ENCODE measurements at regions not wholly inside any gene's neighbourhood (a gene's known extent, or its start where the extent isn't known, plus 50 kb on each side); places are given as distances from the start of the nearest gene placed in this dataset.
"Not testable (repeated sequence)": the region's sequence is repeated elsewhere in the genome, so short reads cannot be mapped to it uniquely, and the experiment has no call there.

GRCh38 chr14:105751291-105751751 lies 224.9 kb downstream of the TMEM121 start:
- H3K56ac ChIP-seq (replicated peaks; ENCODE audit: insufficient read length, low read depth, low read length); H3K4me1 ChIP-seq (replicated peaks in 1 of 4; ENCODE audit: control insufficient read depth in 3 of 4, insufficient read depth in 4 of 4, low read length in 3 of 4); H2BK12ac ChIP-seq (ENCODE audit: low read depth, low read length); H3K79me1 ChIP-seq (ENCODE audit: low read depth, low read length); H3K4me2 ChIP-seq (ENCODE audit: insufficient read depth in 1 of 2, low read depth in 2 of 2, low read length in 2 of 2); H2BK120ac ChIP-seq (replicated peaks; ENCODE audit: low read depth, low read length); H3K4me3 ChIP-seq (ENCODE audit: extremely low read depth in 1 of 4, insufficient read depth in 2 of 4, low read depth in 3 of 4, low read length in 4 of 4); H3K79me2 ChIP-seq (ENCODE audit: control insufficient read depth in 1 of 2, insufficient read depth in 2 of 2, low read length in 2 of 2); H3K36me3 ChIP-seq (ENCODE audit: control insufficient read depth in 2 of 4, insufficient read depth in 4 of 4, low read length in 3 of 4); FAIRE-seq; CTCF ChIA-PET (ENCODE audit: partially characterized antibody); H3K14ac ChIP-seq (ENCODE audit: insufficient read length); H4K20me1 ChIP-seq (replicated peaks in 1 of 2; ENCODE audit: control insufficient read depth in 1 of 2, insufficient read depth in 2 of 2, low read length in 2 of 2); H2BK5ac ChIP-seq (ENCODE audit: low read depth, low read length); H4K8ac ChIP-seq (ENCODE audit: extremely low read depth, insufficient read depth, low read length); H4K91ac ChIP-seq (replicated peaks; ENCODE audit: insufficient read length, low read length); H3K27me3 ChIP-seq (replicated peaks in 1 of 4; ENCODE audit: control insufficient read depth in 3 of 4, extremely low read depth in 1 of 4, insufficient read depth in 3 of 4, low read length in 3 of 4); H3K23ac ChIP-seq (ENCODE audit: insufficient read length); H3K9ac ChIP-seq (replicated peaks in 1 of 4; ENCODE audit: extremely low read depth in 1 of 4, low read depth in 3 of 4, low read length in 3 of 4); H2AFZ ChIP-seq (ENCODE audit: low read length); H3K18ac ChIP-seq (ENCODE audit: extremely low read depth, low read length); POLR2A ChIA-PET (ENCODE audit: partially characterized antibody); H2BK20ac ChIP-seq (ENCODE audit: low read length); H4K5ac ChIP-seq (ENCODE audit: insufficient read length, low read depth, low read length); H3K23me2 ChIP-seq (ENCODE audit: low read depth, low read length); H2BK15ac ChIP-seq (ENCODE audit: low read length); H3K27ac ChIP-seq (ENCODE audit: low read depth, low read length); DNase-seq (ENCODE audit: low read depth in 1 of 2, low spot score in 2 of 2); H2AK5ac ChIP-seq (ENCODE audit: low read depth, low read length); H3K4ac ChIP-seq (replicated peaks; ENCODE audit: insufficient read length, low read depth, low read length): not testable (repeated sequence)
- WGBS, 2 experiments (ENCODE audit: extremely low coverage in 1 of 2, insufficient coverage in 1 of 2, insufficient read length in 1 of 2, insufficient replicate concordance in 2 of 2, low coverage in 1 of 2, low lambda C conversion rate in 2 of 2, missing lambda C conversion rate in 1 of 2), result 88% methylated on average over 18 of the region's 18 CpGs; no CpG with 5 or more reads in 1 of the 2 experiments
- H3K9me3 ChIP-seq (ENCODE audit: insufficient read depth in 2 of 2, low read depth in 1 of 2, low read length in 1 of 2), result peaks cover 11 to 66% of the 10 kb centered on the region in 2 experiments

- H2BK120ac ChIP-seq (replicated peaks; ENCODE audit: low read depth, low read length); H3K79me2 ChIP-seq (ENCODE audit: control insufficient read depth in 1 of 2, insufficient read depth in 2 of 2, low read length in 2 of 2); H2AFZ ChIP-seq (ENCODE audit: low read length); H3K18ac ChIP-seq (ENCODE audit: extremely low read depth, low read length); H2BK5ac ChIP-seq (ENCODE audit: low read depth, low read length); DNase-seq (ENCODE audit: low read depth in 1 of 2, low spot score in 2 of 2); H3K4ac ChIP-seq (replicated peaks; ENCODE audit: insufficient read length, low read depth, low read length); H3K23me2 ChIP-seq (ENCODE audit: low read depth, low read length); H2BK12ac ChIP-seq (ENCODE audit: low read depth, low read length); CTCF ChIA-PET (ENCODE audit: partially characterized antibody); H2AK5ac ChIP-seq (ENCODE audit: low read depth, low read length); H3K23ac ChIP-seq (ENCODE audit: insufficient read length); H3K27me3 ChIP-seq (replicated peaks in 1 of 4; ENCODE audit: control insufficient read depth in 3 of 4, extremely low read depth in 1 of 4, insufficient read depth in 3 of 4, low read length in 3 of 4); H2BK15ac ChIP-seq (ENCODE audit: low read length); H3K9ac ChIP-seq (replicated peaks in 1 of 4; ENCODE audit: extremely low read depth in 1 of 4, low read depth in 3 of 4, low read length in 3 of 4); H3K14ac ChIP-seq (ENCODE audit: insufficient read length); H3K4me3 ChIP-seq (ENCODE audit: extremely low read depth in 1 of 4, insufficient read depth in 2 of 4, low read depth in 3 of 4, low read length in 4 of 4); H4K91ac ChIP-seq (replicated peaks; ENCODE audit: insufficient read length, low read length); H3K56ac ChIP-seq (replicated peaks; ENCODE audit: insufficient read length, low read depth, low read length); H2BK20ac ChIP-seq (ENCODE audit: low read length); H3K36me3 ChIP-seq (ENCODE audit: control insufficient read depth in 2 of 4, insufficient read depth in 4 of 4, low read length in 3 of 4); FAIRE-seq; H4K5ac ChIP-seq (ENCODE audit: insufficient read length, low read depth, low read length); H4K20me1 ChIP-seq (replicated peaks in 1 of 2; ENCODE audit: control insufficient read depth in 1 of 2, insufficient read depth in 2 of 2, low read length in 2 of 2); H3K79me1 ChIP-seq (ENCODE audit: low read depth, low read length); POLR2A ChIA-PET (ENCODE audit: partially characterized antibody); H3K4me1 ChIP-seq (replicated peaks in 1 of 4; ENCODE audit: control insufficient read depth in 3 of 4, insufficient read depth in 4 of 4, low read length in 3 of 4); H3K4me2 ChIP-seq (ENCODE audit: insufficient read depth in 1 of 2, low read depth in 2 of 2, low read length in 2 of 2); H4K8ac ChIP-seq (ENCODE audit: extremely low read depth, insufficient read depth, low read length); H3K27ac ChIP-seq (ENCODE audit: low read depth, low read length): not testable (repeated sequence)
- peaks cover 11 to 55% of the 10 kb centered on the region in 2 experiments for H3K9me3 ChIP-seq (ENCODE audit: insufficient read depth in 2 of 2, low read depth in 1 of 2, low read length in 1 of 2)
- 88% methylated on average over 3 of the region's 7 CpGs; no CpG with 5 or more reads in 1 of the 2 experiments for WGBS, 2 experiments (ENCODE audit: extremely low coverage in 1 of 2, insufficient coverage in 1 of 2, insufficient read length in 1 of 2, insufficient replicate concordance in 2 of 2, low coverage in 1 of 2, low lambda C conversion rate in 2 of 2, missing lambda C conversion rate in 1 of 2)
These were observed 226.0 kb downstream of the TMEM121 start for GRCh38 chr14:105752420-105752819.

Measured in H1 (cell line).